VCaP (cell line): ENCODE measurements at regions not wholly inside any gene's neighbourhood (a gene's known extent, or its start where the extent isn't known, plus 50 kb on each side); places are given as distances from the start of the nearest gene placed in this dataset.

ENCODE experiments used
- H3K27ac ChIP-seq: fragments of 450-650 bp; 2 replicates; pipeline ENCODE4 v1.5.1; 2017
- TF ChIP-seq, protein P1 (sequence below): fragments of 450-650 bp; conservative IDR thresholded peaks from 2 replicates; pipeline ENCODE4 v1.5.1; 2017; ENCODE audit warnings: mild to moderate bottlenecking, moderate library complexity

DNA sequence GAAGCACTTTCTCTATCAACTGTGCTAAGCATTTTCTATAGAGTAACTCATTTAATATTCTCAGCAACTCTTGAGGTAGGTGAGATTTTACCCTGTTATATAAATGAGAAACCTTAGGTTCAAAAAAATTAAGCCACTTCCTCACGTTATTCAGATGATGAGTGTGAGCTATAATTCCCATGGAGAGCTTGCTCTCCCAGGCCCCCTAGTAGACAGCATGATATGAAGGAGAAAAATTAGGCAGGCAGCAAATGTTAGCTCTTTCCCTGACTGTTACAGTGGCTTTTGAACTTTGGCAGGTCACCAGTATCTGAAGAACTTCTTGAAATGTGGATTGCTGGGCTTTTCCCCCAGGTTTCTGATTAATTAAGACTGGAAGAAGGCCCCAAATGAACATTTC is 753.1 kb downstream of the NCAM2 start:
- no peak overlapping the region for H3K27ac ChIP-seq
- TF ChIP-seq, protein P1, sequence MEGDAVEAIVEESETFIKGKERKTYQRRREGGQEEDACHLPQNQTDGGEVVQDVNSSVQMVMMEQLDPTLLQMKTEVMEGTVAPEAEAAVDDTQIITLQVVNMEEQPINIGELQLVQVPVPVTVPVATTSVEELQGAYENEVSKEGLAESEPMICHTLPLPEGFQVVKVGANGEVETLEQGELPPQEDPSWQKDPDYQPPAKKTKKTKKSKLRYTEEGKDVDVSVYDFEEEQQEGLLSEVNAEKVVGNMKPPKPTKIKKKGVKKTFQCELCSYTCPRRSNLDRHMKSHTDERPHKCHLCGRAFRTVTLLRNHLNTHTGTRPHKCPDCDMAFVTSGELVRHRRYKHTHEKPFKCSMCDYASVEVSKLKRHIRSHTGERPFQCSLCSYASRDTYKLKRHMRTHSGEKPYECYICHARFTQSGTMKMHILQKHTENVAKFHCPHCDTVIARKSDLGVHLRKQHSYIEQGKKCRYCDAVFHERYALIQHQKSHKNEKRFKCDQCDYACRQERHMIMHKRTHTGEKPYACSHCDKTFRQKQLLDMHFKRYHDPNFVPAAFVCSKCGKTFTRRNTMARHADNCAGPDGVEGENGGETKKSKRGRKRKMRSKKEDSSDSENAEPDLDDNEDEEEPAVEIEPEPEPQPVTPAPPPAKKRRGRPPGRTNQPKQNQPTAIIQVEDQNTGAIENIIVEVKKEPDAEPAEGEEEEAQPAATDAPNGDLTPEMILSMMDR = no peak

DNA sequence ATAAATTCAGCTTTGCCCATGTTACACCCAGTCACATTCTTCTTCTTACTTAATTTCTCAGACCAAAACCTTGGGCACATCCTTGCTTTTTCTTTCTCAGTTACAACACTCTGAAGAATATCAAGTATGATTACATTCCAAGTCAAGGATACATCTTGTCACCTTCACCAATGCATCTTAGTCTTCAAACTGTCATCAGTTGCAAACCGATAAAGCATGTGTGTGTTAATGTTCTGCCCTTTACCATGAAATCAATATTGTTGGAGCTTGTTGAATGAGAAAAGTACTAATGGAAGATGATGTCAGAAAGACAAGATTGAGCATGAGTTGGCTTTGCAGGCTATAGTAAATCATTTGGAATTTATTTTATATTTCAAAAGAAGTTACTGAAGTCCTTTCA is 764.6 kb downstream of the NCAM2 start:
- TF ChIP-seq, protein P1 = no peak

DNA sequence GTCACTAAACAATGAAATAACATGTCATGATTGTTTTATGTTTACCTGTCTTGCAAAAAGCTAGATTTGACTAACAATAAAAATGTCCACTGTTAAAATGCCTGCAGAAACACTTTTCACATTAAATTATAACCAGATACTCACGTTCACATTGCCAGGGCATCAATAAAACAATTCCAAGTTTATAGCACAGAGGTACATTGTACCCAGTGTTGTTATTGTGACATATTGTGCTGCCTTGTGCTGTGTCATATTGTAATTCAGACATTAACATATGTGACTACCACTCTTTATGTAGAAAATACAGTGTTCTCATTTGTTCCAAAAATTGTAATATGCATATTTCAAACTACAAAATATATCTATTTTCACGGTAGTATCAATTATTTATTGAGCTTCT is 766.1 kb downstream of the NCAM2 start:
- H3K27ac ChIP-seq = no peak overlapping the region
- TF ChIP-seq, protein P1 = no peak

More for the DNA sequence above, 764.6 kb downstream of the NCAM2 start:
- no peak overlapping the region for H3K27ac ChIP-seq

DNA sequence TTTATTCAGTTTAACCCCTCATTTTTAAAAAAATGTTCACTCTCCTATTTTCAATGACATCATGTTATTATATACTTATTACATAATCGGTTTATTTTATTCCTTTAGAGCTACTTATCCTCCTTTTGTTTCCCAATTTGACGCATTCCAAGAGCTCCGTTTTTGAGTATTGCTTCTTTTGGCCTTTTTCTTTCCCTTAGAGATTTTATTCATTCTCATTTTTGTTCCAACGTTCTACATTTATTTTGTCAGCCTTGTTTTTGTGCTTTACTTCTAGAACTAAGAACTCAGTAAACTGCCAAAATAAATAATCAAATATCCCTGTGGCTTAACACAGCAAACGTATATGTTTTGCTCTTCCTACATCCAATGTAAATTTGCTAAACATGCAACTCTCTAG is 769.1 kb downstream of the NCAM2 start:
- H3K27ac ChIP-seq = no peak overlapping the region
- TF ChIP-seq, protein P1 = no peak

DNA sequence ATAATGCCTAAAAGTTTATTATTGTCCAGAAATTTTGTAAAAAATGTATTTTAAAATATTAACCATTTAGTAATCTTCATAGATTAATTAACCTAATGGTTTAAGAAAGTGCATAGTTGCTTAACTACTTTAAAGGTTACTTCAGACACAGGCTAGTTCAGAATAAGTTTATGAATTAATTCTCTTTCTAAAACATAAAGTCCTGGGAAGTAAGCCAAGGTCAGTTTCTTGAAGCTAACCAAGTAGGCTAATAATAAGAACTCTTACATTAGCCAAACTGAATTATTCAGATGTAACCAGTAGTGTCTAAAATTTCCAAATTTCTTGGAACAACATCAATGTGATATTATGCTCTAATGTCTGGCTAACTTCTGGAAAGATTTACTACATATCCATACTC is 790.4 kb downstream of the NCAM2 start:
- TF ChIP-seq, protein P1 = no peak
- H3K27ac ChIP-seq = no peak overlapping the region

DNA sequence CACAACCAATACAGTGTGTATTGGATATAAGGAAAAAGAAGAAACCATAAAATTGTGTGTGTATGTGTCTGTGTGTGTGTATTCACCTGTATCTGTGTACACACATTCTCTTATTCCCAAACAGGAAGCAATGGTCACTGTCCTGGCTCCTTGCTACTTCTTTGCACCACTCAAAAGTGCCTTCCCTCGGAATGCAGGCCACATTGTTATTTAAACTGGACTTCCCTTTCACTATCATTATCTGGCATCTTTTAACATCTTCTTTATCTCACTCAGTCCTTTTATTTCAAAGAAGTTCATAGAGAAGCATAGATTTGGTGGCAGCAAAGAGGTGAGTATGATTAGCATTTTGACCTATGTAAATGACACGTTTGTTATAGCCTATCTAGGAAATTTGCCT is 803.7 kb downstream of the NCAM2 start:
- H3K27ac ChIP-seq = no peak overlapping the region
- TF ChIP-seq, protein P1 = no peak

DNA sequence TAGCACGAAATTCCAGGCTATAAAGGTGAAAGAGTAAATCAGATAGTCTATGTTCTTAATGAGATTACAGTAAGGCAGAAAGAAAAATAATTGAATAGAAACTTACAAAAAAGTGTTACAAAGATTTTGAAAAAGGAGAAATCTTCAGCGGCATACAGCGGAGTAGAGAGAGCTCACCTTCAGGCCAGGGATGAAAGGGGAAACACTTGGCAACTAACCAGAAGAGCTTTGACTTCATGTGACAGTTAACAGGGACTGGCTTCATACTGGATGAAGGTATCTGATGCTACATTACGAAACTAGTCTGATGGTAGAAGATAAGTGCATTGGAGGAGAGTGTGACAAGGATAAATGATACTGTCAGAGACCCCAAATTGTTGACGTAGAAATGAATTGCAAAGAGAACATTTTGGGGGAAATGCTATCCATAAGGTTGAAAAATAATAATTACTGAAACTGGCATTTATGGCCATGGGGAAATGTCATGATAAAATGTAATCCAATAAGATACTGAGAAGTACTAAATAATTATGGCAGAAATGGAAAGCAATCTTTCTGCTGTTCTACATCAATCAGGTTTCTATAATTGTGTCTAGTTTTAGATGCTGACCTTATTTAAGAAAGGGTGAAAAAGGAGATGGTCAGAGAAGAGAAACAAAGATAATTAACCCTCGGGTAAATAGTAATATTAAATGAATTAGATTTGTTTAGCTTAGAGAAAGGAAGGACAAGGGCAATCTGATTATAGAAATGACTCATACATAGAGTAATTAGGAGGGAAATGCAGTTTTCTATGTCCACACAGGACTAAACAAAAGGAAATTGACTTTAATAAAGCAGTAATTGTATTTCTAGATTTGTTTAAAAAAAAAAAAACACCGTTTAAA is 808.7 kb downstream of the NCAM2 start:
- TF ChIP-seq, protein P1 = no peak
- H3K27ac ChIP-seq = no peak overlapping the region
